ENCODE measurements at regions not wholly inside any gene's neighbourhood (a gene's known extent, or its start where the extent isn't known, plus 50 kb on each side); places are given as distances from the start of the nearest gene placed in this dataset.

DNA sequence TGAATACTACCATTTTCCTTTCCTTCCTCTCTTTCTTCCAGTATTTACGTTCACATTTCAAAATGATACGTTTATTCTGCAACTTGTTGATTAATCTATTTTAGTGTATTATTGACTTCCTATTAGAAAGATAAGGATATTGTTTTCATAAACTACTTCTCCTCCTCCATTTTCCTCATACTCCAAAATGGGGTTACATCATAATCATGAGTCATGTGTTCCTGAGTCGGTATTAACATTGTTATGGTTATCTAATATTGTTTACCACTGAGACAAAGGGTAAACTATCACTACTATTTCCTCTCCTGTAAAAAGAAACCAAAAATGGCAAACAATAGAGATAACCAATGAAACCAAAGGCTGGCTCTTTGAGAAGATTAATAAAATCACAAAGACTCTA, 126.5 kb upstream of the CDYL start:
- TF ChIP-seq, protein P1, sequence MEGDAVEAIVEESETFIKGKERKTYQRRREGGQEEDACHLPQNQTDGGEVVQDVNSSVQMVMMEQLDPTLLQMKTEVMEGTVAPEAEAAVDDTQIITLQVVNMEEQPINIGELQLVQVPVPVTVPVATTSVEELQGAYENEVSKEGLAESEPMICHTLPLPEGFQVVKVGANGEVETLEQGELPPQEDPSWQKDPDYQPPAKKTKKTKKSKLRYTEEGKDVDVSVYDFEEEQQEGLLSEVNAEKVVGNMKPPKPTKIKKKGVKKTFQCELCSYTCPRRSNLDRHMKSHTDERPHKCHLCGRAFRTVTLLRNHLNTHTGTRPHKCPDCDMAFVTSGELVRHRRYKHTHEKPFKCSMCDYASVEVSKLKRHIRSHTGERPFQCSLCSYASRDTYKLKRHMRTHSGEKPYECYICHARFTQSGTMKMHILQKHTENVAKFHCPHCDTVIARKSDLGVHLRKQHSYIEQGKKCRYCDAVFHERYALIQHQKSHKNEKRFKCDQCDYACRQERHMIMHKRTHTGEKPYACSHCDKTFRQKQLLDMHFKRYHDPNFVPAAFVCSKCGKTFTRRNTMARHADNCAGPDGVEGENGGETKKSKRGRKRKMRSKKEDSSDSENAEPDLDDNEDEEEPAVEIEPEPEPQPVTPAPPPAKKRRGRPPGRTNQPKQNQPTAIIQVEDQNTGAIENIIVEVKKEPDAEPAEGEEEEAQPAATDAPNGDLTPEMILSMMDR (IDR thresholded peaks at IDR 0.05) = no peak
- TF ChIP-seq POLR2AphosphoS5 (IDR thresholded peaks at IDR 0.05) = no peak

All from sigmoid colon (tissue), 4 donors.